ENCODE measurements at regions not wholly inside any gene's neighbourhood (a gene's known extent, or its start where the extent isn't known, plus 50 kb on each side); places are given as distances from the start of the nearest gene placed in this dataset.

DNA sequence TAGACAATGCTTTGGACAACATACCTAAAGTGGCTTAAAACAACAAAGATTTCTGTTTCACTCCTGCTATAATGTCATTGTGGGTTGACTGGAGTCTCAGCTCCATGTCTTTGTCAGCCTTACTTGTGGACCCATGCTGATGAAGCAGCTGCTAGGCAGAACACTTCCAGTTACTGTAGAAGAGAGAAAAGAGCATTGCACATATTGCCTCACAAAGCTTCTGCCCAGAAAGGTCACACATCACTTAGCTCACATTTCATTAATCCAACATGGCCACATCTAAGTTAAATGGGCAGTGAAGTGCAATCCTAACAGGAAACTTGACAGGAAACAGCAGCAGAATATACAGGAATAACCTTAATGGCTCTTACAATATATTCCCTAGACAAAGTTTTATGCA, 480.5 kb upstream of the HTR1E start:
- TF ChIP-seq, protein P1, sequence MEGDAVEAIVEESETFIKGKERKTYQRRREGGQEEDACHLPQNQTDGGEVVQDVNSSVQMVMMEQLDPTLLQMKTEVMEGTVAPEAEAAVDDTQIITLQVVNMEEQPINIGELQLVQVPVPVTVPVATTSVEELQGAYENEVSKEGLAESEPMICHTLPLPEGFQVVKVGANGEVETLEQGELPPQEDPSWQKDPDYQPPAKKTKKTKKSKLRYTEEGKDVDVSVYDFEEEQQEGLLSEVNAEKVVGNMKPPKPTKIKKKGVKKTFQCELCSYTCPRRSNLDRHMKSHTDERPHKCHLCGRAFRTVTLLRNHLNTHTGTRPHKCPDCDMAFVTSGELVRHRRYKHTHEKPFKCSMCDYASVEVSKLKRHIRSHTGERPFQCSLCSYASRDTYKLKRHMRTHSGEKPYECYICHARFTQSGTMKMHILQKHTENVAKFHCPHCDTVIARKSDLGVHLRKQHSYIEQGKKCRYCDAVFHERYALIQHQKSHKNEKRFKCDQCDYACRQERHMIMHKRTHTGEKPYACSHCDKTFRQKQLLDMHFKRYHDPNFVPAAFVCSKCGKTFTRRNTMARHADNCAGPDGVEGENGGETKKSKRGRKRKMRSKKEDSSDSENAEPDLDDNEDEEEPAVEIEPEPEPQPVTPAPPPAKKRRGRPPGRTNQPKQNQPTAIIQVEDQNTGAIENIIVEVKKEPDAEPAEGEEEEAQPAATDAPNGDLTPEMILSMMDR (IDR thresholded peaks at IDR 0.05): no peak
- TF ChIP-seq POLR2A (IDR thresholded peaks at IDR 0.05): no peak
